Activated CD8-positive, alpha-beta memory T cell treated with anti-CD3 and anti-CD28 coated beads, Interleukin-2, amount 10 ng/mL, durations not matched to agents 7 days and 5 days (primary cell): ENCODE measurements at regions not wholly inside any gene's neighbourhood (a gene's known extent, or its start where the extent isn't known, plus 50 kb on each side); places are given as distances from the start of the nearest gene placed in this dataset.

Experiments
- ATAC-seq: fragments of 150-1000 bp; cut with Tn5 transposase; one replicate; pipeline ENCODE4 v1.10.0; 2021; ENCODE audit warnings: moderate library complexity
- CTCF ChIA-PET: fragments of 350-600 bp; sonication (Branson Sonifier 250); formaldehyde crosslinking; loops from one replicate; lab custom pipeline; 2021; ENCODE audit warnings: antibody characterized with exemption; lab: Charles Lee
- DNase-seq: peaks from one replicate; pipeline ENCODE4 v3.0.0-alpha.2; 2020
- H3K27ac Mint-ChIP-seq: one replicate; pipeline ENCODE4 v1.8.0; 2021; ENCODE audit warnings: mild to moderate bottlenecking, mixed read lengths
- H3K27me3 Mint-ChIP-seq: one replicate; pipeline ENCODE4 v1.8.0; 2021; ENCODE audit warnings: mixed read lengths
- H3K36me3 Mint-ChIP-seq: one replicate; pipeline ENCODE4 v1.8.0; 2021; ENCODE audit warnings: mild to moderate bottlenecking, mixed read lengths
- H3K4me1 Mint-ChIP-seq: one replicate; pipeline ENCODE4 v1.8.0; 2021; ENCODE audit warnings: mixed read lengths
- H3K4me3 Mint-ChIP-seq: one replicate; pipeline ENCODE4 v1.8.0; 2021; ENCODE audit warnings: mild to moderate bottlenecking, moderate library complexity, mixed read lengths
- H3K9me3 Mint-ChIP-seq: one replicate; pipeline ENCODE4 v1.8.0; 2022; ENCODE audit warnings: low read depth, mixed read lengths

DNA sequence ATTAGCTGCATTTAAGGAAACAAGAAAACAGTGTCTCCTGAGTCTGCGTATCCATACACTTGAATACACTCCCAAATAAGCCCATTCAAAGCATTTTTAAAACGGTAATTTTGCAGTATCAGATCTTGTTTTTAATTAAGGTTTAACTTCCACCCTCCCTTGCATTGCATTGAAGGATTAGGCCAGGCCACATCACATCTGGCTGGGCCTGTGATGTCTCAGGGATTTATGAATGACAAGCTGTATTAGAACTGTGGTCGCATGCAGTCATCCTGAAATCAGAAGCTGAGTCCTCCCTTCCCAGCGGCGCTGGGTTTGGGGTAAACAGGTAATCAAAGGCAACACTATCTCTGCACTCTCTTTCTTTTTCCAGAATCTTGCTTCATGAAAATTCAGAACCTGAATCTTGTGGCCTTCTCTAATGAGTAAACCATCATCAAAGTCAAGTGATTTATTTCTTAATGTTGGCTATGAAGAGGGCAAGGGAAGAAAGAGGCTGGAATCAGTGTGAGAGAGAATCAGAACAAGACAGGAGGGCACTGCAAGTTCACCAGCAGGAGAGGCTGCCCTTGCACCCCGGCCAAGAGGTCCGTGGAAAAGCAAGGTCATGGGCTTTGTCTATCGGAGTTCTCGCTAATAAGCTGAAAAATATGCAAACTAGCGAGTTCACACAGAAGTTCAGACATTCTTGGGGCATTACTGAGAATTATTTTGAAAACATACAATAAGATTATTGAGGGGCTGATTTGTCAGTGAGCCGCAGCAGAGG, 80.0 kb upstream of the ZSWIM6 start:
- no peak for ATAC-seq
- CTCF ChIA-PET = no interaction called here
- Mint-ChIP-seq H3K36me3 (no peaks in the 10 kb centered on the region), H3K27me3 (peaks cover 28% of the 10 kb centered on the region), H3K4me1 (no peaks in the 10 kb centered on the region), H3K27ac (no peak overlapping the region), H3K9me3 (no peaks in the 10 kb centered on the region), H3K4me3 (no peak overlapping the region)
- DNase-seq = no peak

DNA sequence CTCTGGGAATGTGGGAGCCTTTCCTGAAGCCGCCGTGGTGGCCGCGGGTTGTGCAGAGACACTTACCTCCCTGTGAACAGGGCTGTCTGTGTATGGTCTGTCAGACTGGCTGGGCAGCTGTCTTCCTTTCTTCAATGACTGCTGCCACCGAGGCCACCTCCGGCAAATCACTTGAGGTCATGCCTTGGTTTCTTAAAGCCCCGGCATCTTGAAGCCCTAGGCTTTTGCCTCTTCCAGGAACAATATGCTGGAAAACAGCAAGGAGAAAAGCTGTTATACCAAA, 79.5 kb upstream of the ZSWIM6 start:
- no peaks in the 10 kb centered on the region for H3K9me3 Mint-ChIP-seq
- H3K4me1 Mint-ChIP-seq = no peaks in the 10 kb centered on the region
- H3K27ac Mint-ChIP-seq = no peak overlapping the region
- DNase-seq = no peak
- H3K36me3 Mint-ChIP-seq = no peaks in the 10 kb centered on the region
- CTCF ChIA-PET = no interaction called here
- no peak for ATAC-seq
- peaks cover 31% of the 10 kb centered on the region for H3K27me3 Mint-ChIP-seq
- no peak overlapping the region for H3K4me3 Mint-ChIP-seq

DNA sequence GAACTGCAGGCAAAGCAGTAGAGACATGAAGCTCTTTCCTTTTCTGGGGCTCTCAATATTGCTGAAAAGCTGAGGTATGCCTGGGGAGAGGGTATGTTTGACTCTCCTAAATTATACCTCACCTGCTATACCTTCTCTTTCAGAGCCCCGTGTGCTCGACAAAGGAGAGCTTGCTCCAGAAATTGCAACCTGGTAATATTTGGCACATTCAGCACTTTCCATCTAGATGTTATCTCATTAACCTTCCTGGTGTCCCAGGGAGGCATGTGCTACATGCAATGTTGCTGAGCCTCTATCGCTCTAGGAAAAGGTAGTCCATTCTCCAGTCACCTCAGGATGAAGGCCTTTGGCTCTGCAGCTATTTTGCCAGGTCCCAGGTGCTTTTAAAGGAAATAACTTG, 78.5 kb upstream of the ZSWIM6 start:
- Mint-ChIP-seq H3K36me3 (no peaks in the 10 kb centered on the region), H3K27me3 (peaks cover 31% of the 10 kb centered on the region), H3K4me1 (no peaks in the 10 kb centered on the region), H3K9me3 (no peaks in the 10 kb centered on the region), H3K27ac (no peak overlapping the region), H3K4me3 (no peak overlapping the region)
- ATAC-seq (no peak), DNase-seq (no peak)
- CTCF ChIA-PET = no interaction called here

DNA sequence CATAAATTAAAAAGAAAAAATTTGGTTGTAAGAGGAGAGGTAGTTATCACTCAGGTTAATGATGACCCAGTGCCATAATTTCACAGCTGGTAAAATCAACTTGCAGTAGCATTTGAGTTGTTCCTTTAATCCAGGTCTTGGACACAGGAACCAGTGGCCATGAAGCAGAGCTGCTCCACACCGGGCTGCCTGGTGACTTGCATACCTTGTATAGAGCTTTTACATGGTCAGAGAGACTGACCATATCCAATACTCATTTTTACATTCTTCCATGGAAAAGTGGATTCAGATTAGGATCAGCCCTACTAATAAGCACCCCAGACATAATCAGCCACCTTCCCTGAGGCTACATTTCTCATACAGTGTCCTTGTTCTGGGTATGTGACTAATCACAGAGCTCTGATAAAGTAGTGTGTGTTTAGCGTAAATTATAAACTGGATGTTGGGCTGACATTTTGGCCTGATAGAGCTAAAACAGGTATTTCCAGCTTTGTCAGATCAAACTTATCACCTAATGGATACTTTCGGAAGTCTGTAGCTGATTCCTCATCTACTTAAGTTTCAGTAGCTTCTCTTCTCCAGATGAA, 77.0 kb upstream of the ZSWIM6 start:
- H3K36me3 Mint-ChIP-seq = no peaks in the 10 kb centered on the region
- H3K4me1 Mint-ChIP-seq = no peaks in the 10 kb centered on the region
- CTCF ChIA-PET = no interaction called here
- no peaks in the 10 kb centered on the region for H3K9me3 Mint-ChIP-seq
- DNase-seq (no peak), ATAC-seq (no peak)
- peaks cover 28% of the 10 kb centered on the region for H3K27me3 Mint-ChIP-seq
- H3K4me3 Mint-ChIP-seq = no peak overlapping the region
- no peak overlapping the region for H3K27ac Mint-ChIP-seq

DNA sequence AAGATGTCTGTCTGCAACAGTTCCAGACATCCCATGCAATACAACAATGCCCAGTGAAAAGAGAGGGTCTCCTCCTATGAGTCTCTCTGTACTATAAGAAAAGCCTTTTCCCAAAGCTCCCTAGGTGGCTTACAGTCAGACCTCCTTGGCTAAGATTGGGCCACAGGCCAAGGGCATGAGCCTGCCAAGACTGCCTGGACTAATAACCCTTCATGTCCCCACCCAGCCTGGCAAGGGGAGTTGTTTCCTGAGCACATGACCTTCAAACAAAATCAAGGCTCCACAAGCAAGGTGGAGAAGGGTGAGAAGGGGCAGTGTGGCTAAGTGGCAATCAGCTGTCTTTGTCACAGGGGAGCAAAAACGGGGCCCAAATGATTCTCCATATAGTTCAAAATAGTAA, 75.6 kb upstream of the ZSWIM6 start:
- no peaks in the 10 kb centered on the region for H3K36me3 Mint-ChIP-seq
- CTCF ChIA-PET = no interaction called here
- H3K27me3 Mint-ChIP-seq = peaks cover 24% of the 10 kb centered on the region
- no peak for DNase-seq
- no peak for ATAC-seq
- no peak overlapping the region for H3K27ac Mint-ChIP-seq
- H3K4me3 Mint-ChIP-seq = no peak overlapping the region
- H3K4me1 Mint-ChIP-seq = no peaks in the 10 kb centered on the region
- no peaks in the 10 kb centered on the region for H3K9me3 Mint-ChIP-seq

DNA sequence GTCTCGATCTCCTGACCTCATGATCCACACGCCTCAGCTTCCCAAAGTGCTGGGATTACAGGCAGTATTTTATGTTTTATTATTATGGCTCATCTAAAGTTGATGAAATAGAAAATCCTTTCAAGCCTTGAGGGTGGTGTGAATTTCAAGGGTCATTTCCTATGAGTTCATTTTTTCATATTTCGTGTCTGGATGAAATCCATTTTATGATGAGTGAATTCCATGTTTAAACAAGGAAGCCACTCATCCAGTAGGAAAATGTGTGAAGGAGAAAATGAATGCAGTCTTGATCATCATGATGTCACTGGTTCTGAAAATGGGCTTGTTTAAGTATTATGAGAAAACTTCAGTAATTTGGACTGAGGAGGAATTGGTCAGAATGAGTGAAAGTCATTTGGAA, 74.6 kb upstream of the ZSWIM6 start:
- CTCF ChIA-PET = no interaction called here
- H3K4me3 Mint-ChIP-seq = no peak overlapping the region
- H3K4me1 Mint-ChIP-seq = no peaks in the 10 kb centered on the region
- H3K36me3 Mint-ChIP-seq = no peaks in the 10 kb centered on the region
- H3K27me3 Mint-ChIP-seq = peaks cover 22% of the 10 kb centered on the region
- no peak for DNase-seq
- H3K27ac Mint-ChIP-seq = no peak overlapping the region
- no peak for ATAC-seq
- H3K9me3 Mint-ChIP-seq = no peaks in the 10 kb centered on the region

DNA sequence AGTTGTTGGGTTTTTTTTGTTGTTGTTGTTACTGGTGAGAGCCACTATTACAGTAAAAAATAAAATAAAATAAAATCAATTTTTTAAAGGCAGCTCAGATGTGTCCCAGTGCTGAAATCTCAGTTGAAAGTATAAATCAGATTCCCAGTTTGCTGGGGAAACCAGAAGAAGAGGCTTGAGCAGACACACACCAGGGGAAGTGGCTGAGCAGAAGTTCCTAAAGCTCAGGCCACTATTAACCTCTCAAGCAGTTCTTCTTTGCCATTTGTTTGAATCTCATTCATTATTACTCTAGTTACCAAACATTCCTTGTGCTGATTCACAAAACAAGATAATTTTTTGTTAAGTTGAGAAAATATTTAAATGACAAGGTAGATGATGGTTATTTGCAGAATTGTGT, 70.9 kb upstream of the ZSWIM6 start:
- Mint-ChIP-seq H3K4me3 (no peak overlapping the region), H3K27ac (no peak overlapping the region), H3K4me1 (peaks cover 4% of the 10 kb centered on the region), H3K27me3 (peaks cover 24% of the 10 kb centered on the region), H3K36me3 (no peaks in the 10 kb centered on the region), H3K9me3 (no peaks in the 10 kb centered on the region)
- DNase-seq (no peak), ATAC-seq (no peak)
- CTCF ChIA-PET = no interaction called here

DNA sequence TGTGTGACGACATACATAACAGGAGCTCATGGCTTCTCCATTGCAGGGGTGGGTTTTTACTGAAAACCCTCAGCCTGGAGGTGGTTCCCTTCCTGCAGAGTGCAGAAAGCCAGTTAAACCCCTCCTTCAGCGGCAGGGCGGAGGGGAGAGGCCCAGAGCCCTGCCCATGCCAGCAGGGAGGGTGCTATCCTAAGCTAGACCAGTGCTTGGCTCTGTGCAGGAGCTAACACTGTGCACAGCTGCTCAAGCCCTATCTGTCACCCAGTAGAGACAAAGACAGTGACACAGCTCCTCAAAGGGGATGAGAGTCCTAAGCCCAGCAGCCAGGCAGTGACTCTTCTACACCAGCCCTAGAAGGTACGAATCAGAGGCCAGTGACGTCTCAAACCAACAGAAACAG, 70.0 kb upstream of the ZSWIM6 start:
- no peak for DNase-seq
- no peak for ATAC-seq
- H3K4me1 Mint-ChIP-seq = peaks cover 4% of the 10 kb centered on the region
- no peaks in the 10 kb centered on the region for H3K36me3 Mint-ChIP-seq
- H3K4me3 Mint-ChIP-seq = no peak overlapping the region
- H3K27ac Mint-ChIP-seq = no peak overlapping the region
- CTCF ChIA-PET = no interaction called here
- peaks cover 29% of the 10 kb centered on the region for H3K27me3 Mint-ChIP-seq
- H3K9me3 Mint-ChIP-seq = no peaks in the 10 kb centered on the region

DNA sequence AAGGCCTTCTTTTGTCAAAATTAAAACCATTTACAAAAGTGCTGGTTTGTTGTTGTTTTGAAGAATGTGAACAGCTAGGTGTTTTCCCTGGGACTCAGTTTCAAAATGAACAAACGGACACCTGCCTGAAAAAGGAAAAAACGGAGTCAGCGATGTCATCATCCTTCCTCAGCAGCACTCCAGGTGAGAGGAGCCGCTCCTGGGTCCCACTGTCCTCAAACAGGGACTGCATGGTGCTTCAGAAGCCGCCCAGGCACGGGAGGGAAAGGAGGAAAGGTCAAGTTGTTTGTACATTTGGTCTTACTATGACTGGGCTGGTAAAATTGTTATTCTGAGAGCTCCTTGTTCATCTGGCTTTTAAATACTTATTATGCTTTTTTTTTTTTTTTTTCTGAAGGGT, 69.0 kb upstream of the ZSWIM6 start:
- Mint-ChIP-seq H3K36me3 (no peaks in the 10 kb centered on the region), H3K4me1 (peaks cover 4% of the 10 kb centered on the region), H3K27ac (no peak overlapping the region), H3K27me3 (peaks cover 29% of the 10 kb centered on the region), H3K4me3 (no peak overlapping the region), H3K9me3 (no peaks in the 10 kb centered on the region)
- ATAC-seq (no peak), DNase-seq (no peak)
- CTCF ChIA-PET = no interaction called here

DNA sequence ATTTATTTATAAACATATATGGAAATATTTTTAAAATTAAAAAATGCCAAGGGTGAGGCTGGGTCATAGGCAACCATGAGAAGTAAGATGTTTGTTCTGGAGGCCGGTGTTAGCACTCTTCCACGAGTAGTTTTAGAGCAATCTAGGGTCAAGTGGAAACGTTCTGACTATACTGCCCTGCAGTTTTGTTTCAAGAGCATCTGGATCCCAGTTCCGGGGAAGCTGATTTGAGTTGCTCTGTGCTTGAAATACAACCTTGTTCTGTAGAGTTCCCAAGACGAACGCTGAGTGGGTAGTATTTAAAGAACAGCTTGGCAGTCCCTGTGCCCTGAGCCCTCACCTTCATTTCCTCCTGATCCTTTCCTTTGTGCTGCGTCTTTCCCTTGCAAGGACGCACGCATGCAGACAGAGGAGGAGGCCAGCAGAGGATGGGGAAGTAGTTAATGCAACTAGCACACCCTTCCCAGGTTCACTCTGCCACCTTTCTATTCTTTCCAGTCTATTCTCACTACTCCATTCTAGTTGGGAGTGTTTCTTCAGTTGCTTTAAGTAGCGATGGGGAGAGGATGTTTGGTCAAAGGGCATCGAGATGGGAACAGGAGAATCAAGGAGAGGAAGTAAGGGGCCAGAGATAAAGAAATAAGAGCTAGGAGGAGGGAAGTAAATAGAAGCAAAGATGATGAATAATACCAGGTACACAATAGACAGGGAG, 68.3 kb upstream of the ZSWIM6 start:
- no peak for DNase-seq
- peaks cover 29% of the 10 kb centered on the region for H3K27me3 Mint-ChIP-seq
- CTCF ChIA-PET = no interaction called here
- no peaks in the 10 kb centered on the region for H3K9me3 Mint-ChIP-seq
- H3K4me1 Mint-ChIP-seq = peaks cover 4% of the 10 kb centered on the region
- H3K36me3 Mint-ChIP-seq = no peaks in the 10 kb centered on the region
- H3K4me3 Mint-ChIP-seq = no peak overlapping the region
- no peak overlapping the region for H3K27ac Mint-ChIP-seq
- no peak for ATAC-seq

DNA sequence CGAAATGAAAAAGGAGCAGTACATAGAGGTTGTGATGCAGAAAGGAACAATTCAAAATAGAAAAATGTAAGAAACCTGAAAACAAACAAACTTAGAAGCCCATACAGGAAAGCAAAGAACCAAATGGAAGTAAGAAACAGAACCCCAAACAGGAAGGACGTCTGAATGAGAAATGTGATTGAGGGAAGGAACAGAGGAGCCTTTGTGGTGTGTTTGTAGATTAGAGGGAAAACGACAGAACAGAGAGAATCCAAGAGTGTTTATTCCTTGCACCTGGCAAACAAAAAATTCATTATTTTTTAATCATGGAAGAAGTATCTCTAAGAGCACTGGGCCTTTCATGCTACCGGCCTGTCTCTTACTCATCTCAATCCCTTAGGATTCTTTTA, 67.8 kb upstream of the ZSWIM6 start:
- H3K9me3 Mint-ChIP-seq = no peaks in the 10 kb centered on the region
- peaks cover 7% of the 10 kb centered on the region for H3K4me1 Mint-ChIP-seq
- H3K27ac Mint-ChIP-seq = no peak overlapping the region
- CTCF ChIA-PET = no interaction called here
- no peak for ATAC-seq
- H3K36me3 Mint-ChIP-seq = no peaks in the 10 kb centered on the region
- DNase-seq = no peak
- H3K27me3 Mint-ChIP-seq = peaks cover 29% of the 10 kb centered on the region
- no peak overlapping the region for H3K4me3 Mint-ChIP-seq

DNA sequence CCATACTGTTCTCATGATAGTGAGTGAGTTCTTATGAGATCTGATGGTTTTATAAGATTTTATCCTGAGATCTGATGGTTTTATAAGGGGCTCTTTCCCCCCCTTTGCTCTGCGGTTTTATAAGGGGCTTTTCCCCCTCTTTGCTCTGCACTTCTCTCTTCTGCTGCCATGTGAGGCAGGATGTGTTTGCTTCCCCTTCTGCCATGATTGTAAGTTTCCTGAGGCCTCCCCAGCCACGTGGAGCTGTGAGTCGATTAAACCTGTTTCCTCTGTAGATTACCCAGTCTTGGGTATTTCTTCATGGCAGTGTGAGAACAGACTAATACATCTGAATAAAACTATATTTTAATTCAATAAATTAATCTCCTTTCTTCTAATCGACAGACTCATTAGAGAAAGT, 64.9 kb upstream of the ZSWIM6 start:
- H3K27ac Mint-ChIP-seq = no peak overlapping the region
- CTCF ChIA-PET = no interaction called here
- no peaks in the 10 kb centered on the region for H3K36me3 Mint-ChIP-seq
- H3K4me1 Mint-ChIP-seq = peaks cover 7% of the 10 kb centered on the region
- ATAC-seq (no peak), DNase-seq (no peak)
- peaks cover 27% of the 10 kb centered on the region for H3K27me3 Mint-ChIP-seq
- H3K4me3 Mint-ChIP-seq = no peak overlapping the region
- H3K9me3 Mint-ChIP-seq = no peaks in the 10 kb centered on the region

DNA sequence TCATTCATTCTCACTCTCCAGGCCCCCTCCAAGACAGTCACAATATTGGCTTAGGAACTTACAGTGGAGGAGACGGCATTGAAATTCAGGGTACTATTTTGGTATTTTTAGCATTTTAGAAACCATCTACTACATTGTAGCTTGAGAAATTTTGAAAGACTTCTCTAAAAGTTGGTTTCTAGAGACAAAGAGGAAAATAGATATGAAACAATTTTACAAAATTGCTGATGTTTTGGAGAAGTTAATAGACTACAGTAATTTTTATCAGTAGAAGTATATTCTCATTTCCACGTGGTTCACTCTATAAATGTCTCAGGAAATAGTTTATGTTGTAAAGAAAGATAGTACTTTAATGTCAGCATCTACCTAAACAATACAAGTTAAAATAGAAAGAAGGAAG, 63.2 kb upstream of the ZSWIM6 start:
- H3K4me1 Mint-ChIP-seq = peaks cover 5% of the 10 kb centered on the region
- H3K27me3 Mint-ChIP-seq = peaks cover 25% of the 10 kb centered on the region
- H3K36me3 Mint-ChIP-seq = no peaks in the 10 kb centered on the region
- no peak for ATAC-seq
- no peak overlapping the region for H3K27ac Mint-ChIP-seq
- H3K9me3 Mint-ChIP-seq = no peaks in the 10 kb centered on the region
- no peak for DNase-seq
- CTCF ChIA-PET = no interaction called here
- H3K4me3 Mint-ChIP-seq = no peak overlapping the region

DNA sequence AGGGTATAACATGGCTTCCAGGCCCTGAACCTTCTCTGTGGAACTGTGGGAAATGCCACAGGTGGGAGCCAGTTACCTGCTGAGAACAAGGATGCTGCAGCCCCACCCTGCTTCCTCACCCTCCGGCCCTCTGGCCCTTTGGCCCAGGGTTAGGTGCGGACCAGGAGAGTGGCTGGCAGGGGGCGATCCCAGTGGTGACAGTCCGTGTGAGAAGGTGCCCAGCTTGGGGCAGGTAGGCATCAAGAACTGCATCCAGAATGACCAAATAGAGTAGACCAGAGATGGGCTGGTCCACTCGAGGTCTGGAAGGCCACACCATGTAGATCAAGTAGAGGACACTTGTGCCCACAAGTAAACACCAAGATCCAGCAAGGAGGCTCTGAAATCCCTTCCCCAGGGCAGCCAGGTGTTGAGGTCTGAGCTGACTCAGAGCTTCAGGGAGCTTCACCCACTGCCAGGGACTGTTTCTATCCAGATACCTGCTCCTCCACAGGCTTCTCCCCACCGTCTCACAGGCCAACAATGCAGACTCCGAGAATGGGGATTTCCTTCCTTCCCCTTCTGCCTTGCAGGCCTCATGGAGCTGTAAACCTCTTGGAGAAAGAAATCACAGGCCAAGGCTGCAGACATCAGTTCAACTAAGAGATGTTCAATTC, 61.4 kb upstream of the ZSWIM6 start:
- DNase-seq (no peak), ATAC-seq (no peak)
- peaks cover 12% of the 10 kb centered on the region for H3K27me3 Mint-ChIP-seq
- H3K4me3 Mint-ChIP-seq = no peak overlapping the region
- CTCF ChIA-PET = no interaction called here
- no peak overlapping the region for H3K27ac Mint-ChIP-seq
- no peaks in the 10 kb centered on the region for H3K9me3 Mint-ChIP-seq
- peaks cover 3% of the 10 kb centered on the region for H3K4me1 Mint-ChIP-seq
- no peaks in the 10 kb centered on the region for H3K36me3 Mint-ChIP-seq
